ENCODE measurements at regions not wholly inside any gene's neighbourhood (a gene's known extent, or its start where the extent isn't known, plus 50 kb on each side); places are given as distances from the start of the nearest gene placed in this dataset.
"Not testable (repeated sequence)": the region's sequence is repeated elsewhere in the genome, so short reads cannot be mapped to it uniquely, and the experiment has no call there.

GRCh38 chr4:84126061-84126787, 372.9 kb downstream of the NKX6-1 start:
- Mint-ChIP-seq H3K9me3 (peaks cover 19% of the 10 kb centered on the region), H3K4me1 (ENCODE audit: low read depth) (no peaks in the 10 kb centered on the region), H3K4me3 (no peak overlapping the region)

GRCh38 chr4:84110040-84110439, 389.1 kb downstream of the NKX6-1 start:
- no peaks in the 10 kb centered on the region for H3K27me3 Mint-ChIP-seq
- intact Hi-C loops (cut with micrococcal nuclease): no loop called here
- no peak overlapping the region for H3K27ac Mint-ChIP-seq
- H3K36me3 Mint-ChIP-seq (ENCODE audit: low read depth): no peaks in the 10 kb centered on the region
- H3K9me3 Mint-ChIP-seq: peaks cover 10% of the 10 kb centered on the region
- no peak overlapping the region for H3K4me3 Mint-ChIP-seq
- no peaks in the 10 kb centered on the region for H3K4me1 Mint-ChIP-seq (ENCODE audit: low read depth)

More at GRCh38 chr4:84126061-84126787, 372.9 kb downstream of the NKX6-1 start:
- Mint-ChIP-seq H3K36me3 (ENCODE audit: low read depth) (no peaks in the 10 kb centered on the region), H3K27ac (no peak overlapping the region), H3K27me3 (no peaks in the 10 kb centered on the region)
- intact Hi-C loops (cut with micrococcal nuclease): no loop called here

- H3K27ac Mint-ChIP-seq; H3K36me3 Mint-ChIP-seq (ENCODE audit: low read depth); intact Hi-C loops (cut with micrococcal nuclease); H3K27me3 Mint-ChIP-seq; H3K4me1 Mint-ChIP-seq (ENCODE audit: low read depth); H3K9me3 Mint-ChIP-seq; H3K4me3 Mint-ChIP-seq: not testable (repeated sequence)
These were observed 397.2 kb downstream of the NKX6-1 start for GRCh38 chr4:84101653-84102625.

- Mint-ChIP-seq H3K4me1 (ENCODE audit: low read depth) (no peaks in the 10 kb centered on the region), H3K4me3 (no peak overlapping the region)
These were observed 399.0 kb downstream of the NKX6-1 start for GRCh38 chr4:84100071-84100470.

GRCh38 chr4:84099599-84099998, 399.5 kb downstream of the NKX6-1 start:
- H3K4me1 Mint-ChIP-seq (ENCODE audit: low read depth): no peaks in the 10 kb centered on the region
- no peak overlapping the region for H3K27ac Mint-ChIP-seq
- H3K9me3 Mint-ChIP-seq: no peaks in the 10 kb centered on the region
- H3K27me3 Mint-ChIP-seq: no peaks in the 10 kb centered on the region
- H3K36me3 Mint-ChIP-seq (ENCODE audit: low read depth): no peaks in the 10 kb centered on the region
- intact Hi-C loops (cut with micrococcal nuclease): no loop called here
- no peak overlapping the region for H3K4me3 Mint-ChIP-seq

More at GRCh38 chr4:84100071-84100470, 399.0 kb downstream of the NKX6-1 start:
- Mint-ChIP-seq H3K36me3 (ENCODE audit: low read depth) (no peaks in the 10 kb centered on the region), H3K27me3 (no peaks in the 10 kb centered on the region), H3K27ac (no peak overlapping the region), H3K9me3 (no peaks in the 10 kb centered on the region)
- intact Hi-C loops (cut with micrococcal nuclease): no loop called here

- no peak overlapping the region for H3K4me3 Mint-ChIP-seq
- no peaks in the 10 kb centered on the region for H3K36me3 Mint-ChIP-seq (ENCODE audit: low read depth)
- no peak overlapping the region for H3K27ac Mint-ChIP-seq
- no peaks in the 10 kb centered on the region for H3K9me3 Mint-ChIP-seq
- intact Hi-C loops (cut with micrococcal nuclease): no loop called here
- H3K4me1 Mint-ChIP-seq (ENCODE audit: low read depth): no peaks in the 10 kb centered on the region
- no peaks in the 10 kb centered on the region for H3K27me3 Mint-ChIP-seq
These were observed 407.8 kb downstream of the NKX6-1 start for GRCh38 chr4:84091266-84091665.

GRCh38 chr4:84089652-84090437, 409.2 kb downstream of the NKX6-1 start:
- intact Hi-C loops (cut with micrococcal nuclease): no loop called here
- no peaks in the 10 kb centered on the region for H3K36me3 Mint-ChIP-seq (ENCODE audit: low read depth)
- no peak overlapping the region for H3K4me3 Mint-ChIP-seq
- no peaks in the 10 kb centered on the region for H3K4me1 Mint-ChIP-seq (ENCODE audit: low read depth)
- H3K27me3 Mint-ChIP-seq: no peaks in the 10 kb centered on the region
- no peaks in the 10 kb centered on the region for H3K9me3 Mint-ChIP-seq
- H3K27ac Mint-ChIP-seq: no peak overlapping the region

GRCh38 chr4:84085986-84086385, 413.1 kb downstream of the NKX6-1 start:
- Mint-ChIP-seq H3K27ac (no peak overlapping the region), H3K9me3 (peaks cover 9% of the 10 kb centered on the region), H3K36me3 (ENCODE audit: low read depth) (no peaks in the 10 kb centered on the region), H3K4me3 (no peak overlapping the region), H3K4me1 (ENCODE audit: low read depth) (no peaks in the 10 kb centered on the region), H3K27me3 (no peaks in the 10 kb centered on the region)
- intact Hi-C loops (cut with micrococcal nuclease): no loop called here

- intact Hi-C loops (cut with micrococcal nuclease): no loop called here
- Mint-ChIP-seq H3K27me3 (peaks cover 2% of the 10 kb centered on the region), H3K9me3 (peaks cover 14% of the 10 kb centered on the region), H3K4me3 (no peak overlapping the region), H3K4me1 (ENCODE audit: low read depth) (no peaks in the 10 kb centered on the region), H3K36me3 (ENCODE audit: low read depth) (no peaks in the 10 kb centered on the region), H3K27ac (no peak overlapping the region)
These were observed 428.8 kb downstream of the NKX6-1 start for GRCh38 chr4:84070289-84070688.

GRCh38 chr4:84063619-84064018, 435.5 kb downstream of the NKX6-1 start:
- Mint-ChIP-seq H3K36me3 (ENCODE audit: low read depth) (no peaks in the 10 kb centered on the region), H3K27me3 (no peaks in the 10 kb centered on the region), H3K27ac (no peak overlapping the region), H3K4me3 (no peak overlapping the region), H3K9me3 (no peaks in the 10 kb centered on the region), H3K4me1 (ENCODE audit: low read depth) (no peaks in the 10 kb centered on the region)
- intact Hi-C loops (cut with micrococcal nuclease): no loop called here

- intact Hi-C loops (cut with micrococcal nuclease): no loop called here
- Mint-ChIP-seq H3K27me3 (no peaks in the 10 kb centered on the region), H3K4me3 (no peak overlapping the region), H3K36me3 (ENCODE audit: low read depth) (no peaks in the 10 kb centered on the region), H3K9me3 (peaks cover 9% of the 10 kb centered on the region), H3K27ac (no peak overlapping the region), H3K4me1 (ENCODE audit: low read depth) (no peaks in the 10 kb centered on the region)
These were observed 440.9 kb downstream of the NKX6-1 start for GRCh38 chr4:84058201-84058600.

GRCh38 chr4:84051639-84052038, 447.5 kb downstream of the NKX6-1 start:
- no peak overlapping the region for H3K4me3 Mint-ChIP-seq
- H3K4me1 Mint-ChIP-seq (ENCODE audit: low read depth): no peaks in the 10 kb centered on the region
- no peaks in the 10 kb centered on the region for H3K27me3 Mint-ChIP-seq
- intact Hi-C loops (cut with micrococcal nuclease): no loop called here
- H3K27ac Mint-ChIP-seq: no peak overlapping the region
- no peaks in the 10 kb centered on the region for H3K36me3 Mint-ChIP-seq (ENCODE audit: low read depth)
- peaks cover 3% of the 10 kb centered on the region for H3K9me3 Mint-ChIP-seq

GRCh38 chr4:84051089-84051488, 448.0 kb downstream of the NKX6-1 start:
- Mint-ChIP-seq H3K27ac (no peak overlapping the region), H3K4me3 (no peak overlapping the region), H3K9me3 (no peaks in the 10 kb centered on the region), H3K27me3 (no peaks in the 10 kb centered on the region), H3K4me1 (ENCODE audit: low read depth) (no peaks in the 10 kb centered on the region), H3K36me3 (ENCODE audit: low read depth) (no peaks in the 10 kb centered on the region)
- intact Hi-C loops (cut with micrococcal nuclease): no loop called here

- Mint-ChIP-seq H3K27ac (no peak overlapping the region), H3K36me3 (ENCODE audit: low read depth) (no peaks in the 10 kb centered on the region)
- intact Hi-C loops (cut with micrococcal nuclease): no loop called here
These were observed 449.1 kb downstream of the NKX6-1 start for GRCh38 chr4:84050015-84050414.

More at GRCh38 chr4:84050015-84050414, 449.1 kb downstream of the NKX6-1 start:
- Mint-ChIP-seq H3K9me3 (no peaks in the 10 kb centered on the region), H3K4me3 (no peak overlapping the region), H3K27me3 (no peaks in the 10 kb centered on the region), H3K4me1 (ENCODE audit: low read depth) (no peaks in the 10 kb centered on the region)

Measured in dendritic cell treated with granulocyte-macrophage colony-stimulating factor and Interleukin-4, amounts not matched to agents 40 ng/mL and 50 ng/mL, for 4 days (primary cell).